CD14-positive monocyte (primary cell): ENCODE measurements at regions not wholly inside any gene's neighbourhood (a gene's known extent, or its start where the extent isn't known, plus 50 kb on each side); places are given as distances from the start of the nearest gene placed in this dataset.

Experiments
- DNase-seq, 3 donors: peaks; one replicate each; pipeline ENCODE4 v3.0.0-alpha.2; 2011 to 2022
- H2AFZ ChIP-seq: 2 replicates; pipeline ENCODE4 v1.6.0; 2012; ENCODE audit warnings: mild to moderate bottlenecking, low read depth, low read length, inconsistent platforms; ENCODE audit not compliant: insufficient read depth, poor library complexity, severe bottlenecking
- H3K27ac ChIP-seq, 2 donors: 1 replicate in 1 of 2; 2 replicates in 1 of 2; pipeline ENCODE4 v1.5.1; 2012 to 2013; ENCODE audit warnings: low read length in 2 of 2, control low read depth in 1 of 2, inconsistent platforms in 1 of 2, low read depth in 1 of 2, mild to moderate bottlenecking in 1 of 2
- H3K27me3 ChIP-seq, 2 donors: one replicate each; pipeline versions ENCODE4 v1.6.0 to v1.6.1; 2011 to 2013; ENCODE audit warnings: low read length in 2 of 2; ENCODE audit not compliant: control insufficient read depth in 2 of 2, insufficient read depth in 2 of 2
- H3K36me3 ChIP-seq, 2 donors: replicated peaks in 1 of 2; 1 replicate in 1 of 2; 2 replicates in 1 of 2; pipeline versions ENCODE4 v1.5.1 to v1.6.1; 2012 to 2013; ENCODE audit warnings: low read length in 2 of 2, control low read depth in 1 of 2, inconsistent platforms in 1 of 2, mild to moderate bottlenecking in 1 of 2; ENCODE audit not compliant: insufficient read depth in 2 of 2, control insufficient read depth in 1 of 2
- H3K4me1 ChIP-seq, 2 donors: 1 replicate in 1 of 2; 2 replicates in 1 of 2; pipeline versions ENCODE4 v1.5.1 to v1.6.1; 2012 to 2013; ENCODE audit warnings: low read length in 2 of 2, control low read depth in 1 of 2, inconsistent platforms in 1 of 2, mild to moderate bottlenecking in 1 of 2, moderate library complexity in 1 of 2; ENCODE audit not compliant: insufficient read depth in 2 of 2, control insufficient read depth in 1 of 2
- H3K4me2 ChIP-seq: replicated peaks from 2 replicates; pipeline ENCODE3; 2012; ENCODE audit warnings: low read length, moderate library complexity, mild to moderate bottlenecking; ENCODE audit not compliant: poor library complexity, severe bottlenecking; ENCODE audit errors: extremely low read depth
- H3K4me3 ChIP-seq, 3 experiments: fragments of 200-600 bp in 1 of 3; sonication (generic) in 1 of 3; replicated peaks in 1 of 3; 1 replicate in 2 of 3; 2 replicates in 1 of 3; pipeline ENCODE4 v1.5.1; 2011 to 2013; ENCODE audit warnings: low read length in 3 of 3, mild to moderate bottlenecking in 3 of 3, control low read depth in 2 of 3, low read depth in 2 of 3, inconsistent platforms in 1 of 3, moderate library complexity in 1 of 3
- H3K79me2 ChIP-seq: 2 replicates; pipeline ENCODE4 v1.6.0; 2012; ENCODE audit warnings: mild to moderate bottlenecking, control low read depth, inconsistent platforms, low read length, moderate library complexity; ENCODE audit not compliant: insufficient read depth
- H3K9ac ChIP-seq: 2 replicates; pipeline ENCODE4 v1.6.0; 2017; ENCODE audit warnings: low read length, mild to moderate bottlenecking; ENCODE audit not compliant: insufficient read depth, poor library complexity, severe bottlenecking
- H3K9me3 ChIP-seq, 2 donors: replicated peaks in 1 of 2; 1 replicate in 1 of 2; 2 replicates in 1 of 2; pipeline versions ENCODE4 v1.5.1 to v1.6.1; 2012 to 2013; ENCODE audit warnings: low read length in 2 of 2, control low read depth in 1 of 2; ENCODE audit not compliant: control insufficient read depth in 1 of 2, insufficient read depth in 1 of 2
- H4K20me1 ChIP-seq: 2 replicates; pipeline ENCODE4 v1.6.0; 2012; ENCODE audit warnings: mild to moderate bottlenecking, low read length, control low read depth, moderate library complexity; ENCODE audit not compliant: insufficient read depth
- H3K27ac Mint-ChIP-seq, 7 donors: one replicate each; pipeline ENCODE4 v1.8.0; 2020; ENCODE audit warnings: mild to moderate bottlenecking in 7 of 7, mixed read lengths in 7 of 7, moderate library complexity in 6 of 7, inconsistent platforms in 2 of 7
- H3K27me3 Mint-ChIP-seq, 3 donors: one replicate each; pipeline ENCODE4 v1.8.0; 2021 to 2022; ENCODE audit warnings: low read depth in 3 of 3, mild to moderate bottlenecking in 3 of 3, mixed read lengths in 3 of 3, moderate library complexity in 3 of 3, inconsistent platforms in 1 of 3
- H3K36me3 Mint-ChIP-seq, 2 donors: one replicate each; pipeline ENCODE4 v1.8.0; 2020; ENCODE audit warnings: mixed read lengths in 2 of 2, inconsistent platforms in 1 of 2, mild to moderate bottlenecking in 1 of 2
- H3K4me1 Mint-ChIP-seq: one replicate; pipeline ENCODE4 v1.8.0; 2020; ENCODE audit warnings: mild to moderate bottlenecking, mixed read lengths
- H3K4me3 Mint-ChIP-seq, 2 donors: one replicate each; pipeline ENCODE4 v1.8.0; 2020; ENCODE audit warnings: mild to moderate bottlenecking in 2 of 2, mixed read lengths in 2 of 2, moderate library complexity in 1 of 2
- H3K9me3 Mint-ChIP-seq, 7 donors: one replicate each; pipeline ENCODE4 v1.8.0; 2020 to 2022; ENCODE audit warnings: mixed read lengths in 7 of 7, mild to moderate bottlenecking in 6 of 7, moderate library complexity in 6 of 7, inconsistent platforms in 2 of 7
- CTCF ChIP-seq: fragments of 200-600 bp; IDR thresholded peaks from one replicate; pipeline ENCODE4 v1.8.0; 2022; ENCODE audit warnings: antibody characterized with exemption, mild to moderate bottlenecking
- WGBS: methylation state at CpG from one replicate; pipeline ENCODE4 v1.1.5; 2013; ENCODE audit warnings: missing lambda C conversion rate; ENCODE audit not compliant: insufficient coverage; 5-methylcytosine and 5-hydroxymethylcytosine counted together
- intact Hi-C, 2 donors: fragments of 100-400 bp; cut with micrococcal nuclease; formaldehyde crosslinking; loops; one replicate each; pipeline versions ENCODE4 v1.15.0 to v1.15.1; 2023

- Histone ChIP-seq H3K4me1 (no peaks in the 10 kb centered on the region), H3K79me2 (no peaks in the 10 kb centered on the region), H3K9ac (no peak overlapping the region), H3K9me3 (no peaks in the 10 kb centered on the region), H3K27me3 (no peaks in the 10 kb centered on the region), H3K27ac (no peak overlapping the region), H3K36me3 (no peaks in the 10 kb centered on the region), H2AFZ (no peak overlapping the region), H4K20me1 (no peaks in the 10 kb centered on the region), H3K4me3 (no peak overlapping the region), H3K4me2 (no peak overlapping the region)
- DNase-seq, result no peak
- Mint-ChIP-seq H3K36me3 (no peaks in the 10 kb centered on the region), H3K4me3 (no peak overlapping the region), H3K4me1 (no peaks in the 10 kb centered on the region), H3K27ac (no peak overlapping the region), H3K27me3 (no peaks in the 10 kb centered on the region), H3K9me3 (no peaks in the 10 kb centered on the region)
- WGBS, result no CpG with 5 or more reads among the region's 1 CpG
- intact Hi-C loops, result no loop called here
- no peak for TF ChIP-seq CTCF
These were observed 802.4 kb upstream of the ANO3 start for GRCh38 chr11:25529572-25529971.

- Histone ChIP-seq H3K27ac (no peak overlapping the region), H2AFZ (no peak overlapping the region), H3K79me2 (no peaks in the 10 kb centered on the region), H3K4me1 (no peaks in the 10 kb centered on the region), H3K4me2 (no peak overlapping the region), H3K36me3 (no peaks in the 10 kb centered on the region), H3K27me3 (no peaks in the 10 kb centered on the region), H3K9me3 (no peaks in the 10 kb centered on the region), H3K9ac (no peak overlapping the region), H4K20me1 (no peaks in the 10 kb centered on the region), H3K4me3 (no peak overlapping the region)
- no peak overlapping the region for H3K27ac Mint-ChIP-seq
- H3K9me3 Mint-ChIP-seq, result no peaks in the 10 kb centered on the region
- H3K36me3 Mint-ChIP-seq, result no peaks in the 10 kb centered on the region
- no peaks in the 10 kb centered on the region for H3K27me3 Mint-ChIP-seq
- TF ChIP-seq CTCF, result no peak
- H3K4me3 Mint-ChIP-seq, result no peak overlapping the region
- no CpG with 5 or more reads among the region's 4 CpGs for WGBS
- no peaks in the 10 kb centered on the region for H3K4me1 Mint-ChIP-seq
- intact Hi-C loops, result loop anchor here in 1 of 2 donors (10.0 kb wide), 1 partner anchor 51 kb away; no protein-coding TSS in a partner anchor
- DNase-seq, result no peak
These were observed 796.3 kb upstream of the ANO3 start for GRCh38 chr11:25535467-25536272.
